Activated CD4-positive, alpha-beta T cell treated with anti-CD3 and anti-CD28 coated beads, Interleukin-2, amount 50 U/mL, for 16 hours (primary cell): ENCODE measurements at regions not wholly inside any gene's neighbourhood (a gene's known extent, or its start where the extent isn't known, plus 50 kb on each side); places are given as distances from the start of the nearest gene placed in this dataset.

Experiments used
- DNase-seq: peaks from one replicate; pipeline ENCODE4 v3.0.0-alpha.2; 2020

GRCh38 chr5:8675182-8675581, 806.2 kb downstream of the MTRR start:
- DNase-seq: no peak

GRCh38 chr5:8676695-8677094, 807.7 kb downstream of the MTRR start:
- DNase-seq: no peak

GRCh38 chr5:8682381-8682780, 813.4 kb downstream of the MTRR start:
- no peak for DNase-seq

- no peak for DNase-seq
These were observed 814.5 kb downstream of the MTRR start for GRCh38 chr5:8683496-8683895.

GRCh38 chr5:8685704-8686103, 816.8 kb downstream of the MTRR start:
- no peak for DNase-seq

DNA sequence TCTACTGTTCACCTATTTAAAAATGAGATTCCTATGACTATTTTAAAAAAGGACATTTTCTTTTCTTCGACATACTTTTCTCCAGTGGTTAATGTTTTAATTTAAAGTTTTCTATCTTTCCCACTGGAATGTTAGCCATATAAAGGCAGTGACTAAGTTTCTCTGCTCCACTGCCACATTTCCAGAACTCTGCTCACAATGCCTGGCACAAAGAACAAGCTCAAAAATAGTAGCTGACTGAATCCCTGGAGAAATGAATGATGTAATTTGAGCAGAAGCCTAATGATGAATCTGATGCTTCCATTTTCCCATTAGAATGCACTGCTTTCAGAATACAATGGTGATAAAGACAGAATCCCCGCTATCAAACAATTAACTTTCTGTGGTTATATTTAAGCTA, 817.8 kb downstream of the MTRR start:
- no peak for DNase-seq

- DNase-seq: no peak
These were observed 820.8 kb downstream of the MTRR start for GRCh38 chr5:8689773-8690172.

- no peak for DNase-seq
These were observed 822.3 kb downstream of the MTRR start for GRCh38 chr5:8691221-8691620.

DNA sequence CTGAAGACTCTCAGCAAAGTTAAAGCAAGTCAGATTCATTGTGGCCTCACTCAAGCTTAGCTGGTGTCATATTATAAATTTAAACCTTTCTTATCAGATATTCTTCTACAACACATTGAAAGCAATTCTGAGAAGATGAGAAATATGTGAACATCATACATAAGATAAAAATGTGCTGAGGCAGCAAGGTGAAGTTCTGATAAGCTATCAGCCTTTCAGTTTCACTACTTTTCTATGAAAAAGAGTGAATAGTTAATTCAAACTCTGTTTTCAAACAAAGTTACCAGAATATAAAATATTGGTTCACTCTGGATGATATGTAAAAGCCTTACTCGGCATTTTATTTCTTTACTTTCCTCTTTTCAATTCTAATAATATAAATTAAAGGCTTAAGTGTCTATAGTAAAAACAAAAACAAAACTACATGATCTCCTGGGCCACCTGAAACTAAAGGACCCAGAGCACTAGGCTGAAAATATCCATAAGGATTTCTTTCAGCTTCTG, 824.4 kb downstream of the MTRR start:
- no peak for DNase-seq

GRCh38 chr5:8694545-8694944, 825.6 kb downstream of the MTRR start:
- no peak for DNase-seq

DNA sequence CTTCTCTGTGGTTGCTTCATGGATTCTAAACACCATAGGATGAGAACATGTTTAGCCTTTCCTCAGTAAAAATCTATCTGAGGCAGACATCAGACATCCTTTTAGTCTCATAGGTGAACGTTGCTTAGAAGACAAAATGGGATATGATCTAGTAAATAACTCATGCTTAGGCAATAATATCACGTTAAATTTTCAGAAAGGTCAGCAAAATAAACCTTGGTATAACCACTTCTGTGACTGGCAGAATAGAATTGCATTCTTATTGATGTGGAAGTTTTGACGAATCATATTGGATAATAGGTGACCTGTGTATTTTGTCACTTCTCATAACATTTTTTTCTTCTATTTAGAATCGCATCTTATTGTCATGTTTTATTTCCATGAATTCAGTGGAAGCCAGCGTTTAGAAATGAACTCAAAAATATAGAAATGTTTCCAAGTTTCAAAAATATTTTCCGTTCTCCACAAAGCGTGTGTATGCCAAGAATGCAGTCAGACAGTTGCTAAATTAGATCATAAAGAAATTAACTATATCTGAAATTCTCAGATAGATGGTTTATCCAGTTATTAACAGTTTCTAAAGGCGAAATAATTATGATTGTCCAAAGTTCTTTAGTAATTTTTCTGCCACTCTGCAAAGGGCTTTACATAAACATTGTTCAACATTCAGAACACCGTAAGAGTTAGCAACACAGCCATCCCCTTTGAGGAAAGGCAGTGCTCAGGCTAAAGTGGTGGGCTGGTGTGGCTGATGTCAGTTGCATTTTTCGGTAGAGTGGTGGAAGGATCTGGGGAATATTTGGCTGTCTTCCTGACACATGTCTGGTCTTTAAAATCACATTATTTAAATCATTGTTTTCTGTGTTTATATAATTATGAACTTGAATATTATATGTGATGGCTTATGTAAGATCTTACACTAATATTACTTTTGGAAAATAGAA, 827.2 kb downstream of the MTRR start:
- no peak for DNase-seq

GRCh38 chr5:8700222-8700621, 831.3 kb downstream of the MTRR start:
- no peak for DNase-seq

- no peak for DNase-seq
These were observed 831.7 kb downstream of the MTRR start for GRCh38 chr5:8700671-8701070.

GRCh38 chr5:8701251-8701650, 832.3 kb downstream of the MTRR start:
- no peak for DNase-seq

- no peak for DNase-seq
These were observed 835.4 kb downstream of the SEMA5A start for GRCh38 chr5:8710426-8710930.

DNA sequence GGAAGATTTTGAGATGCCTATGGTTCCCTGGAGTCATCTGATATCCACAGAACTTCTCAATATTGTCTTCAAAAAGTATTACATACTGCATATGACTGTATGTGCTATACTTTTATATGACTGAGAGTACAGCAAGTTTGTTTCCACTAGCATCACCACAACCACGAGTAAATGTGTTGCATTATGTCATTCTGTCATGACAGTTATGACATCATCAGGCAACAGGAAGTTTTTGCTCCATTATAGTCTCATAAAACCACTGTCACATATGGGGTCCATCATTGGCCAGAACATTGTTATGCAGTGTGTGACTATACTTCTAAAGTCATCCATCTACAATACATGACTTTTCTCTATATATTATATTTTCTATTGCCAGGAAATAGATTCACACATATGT, 831.7 kb downstream of the SEMA5A start:
- DNase-seq: no peak

GRCh38 chr5:8714861-8715260, 831.0 kb downstream of the SEMA5A start:
- DNase-seq: no peak

GRCh38 chr5:8719796-8720195, 826.1 kb downstream of the SEMA5A start:
- no peak for DNase-seq

DNA sequence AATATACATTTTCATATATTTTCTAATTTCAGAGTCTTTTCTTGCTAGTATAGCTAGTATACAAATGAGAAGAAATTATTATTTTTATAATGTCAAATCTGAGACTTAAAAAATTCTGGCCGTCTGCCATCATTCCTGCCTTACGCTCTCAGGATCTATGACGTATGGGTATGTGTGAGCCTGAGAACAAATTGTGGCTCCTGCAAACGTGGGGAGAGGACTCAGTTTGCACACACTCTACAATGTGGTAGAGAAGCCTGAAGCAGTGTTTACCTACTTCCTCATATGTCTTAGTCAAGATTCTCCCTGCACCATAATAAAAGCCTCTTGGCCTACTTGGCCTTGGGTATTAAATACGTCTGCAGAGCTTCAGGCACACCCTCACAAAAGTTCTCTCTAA, 825.4 kb downstream of the SEMA5A start:
- no peak for DNase-seq

GRCh38 chr5:8721536-8721935, 824.3 kb downstream of the SEMA5A start:
- DNase-seq: no peak

DNA sequence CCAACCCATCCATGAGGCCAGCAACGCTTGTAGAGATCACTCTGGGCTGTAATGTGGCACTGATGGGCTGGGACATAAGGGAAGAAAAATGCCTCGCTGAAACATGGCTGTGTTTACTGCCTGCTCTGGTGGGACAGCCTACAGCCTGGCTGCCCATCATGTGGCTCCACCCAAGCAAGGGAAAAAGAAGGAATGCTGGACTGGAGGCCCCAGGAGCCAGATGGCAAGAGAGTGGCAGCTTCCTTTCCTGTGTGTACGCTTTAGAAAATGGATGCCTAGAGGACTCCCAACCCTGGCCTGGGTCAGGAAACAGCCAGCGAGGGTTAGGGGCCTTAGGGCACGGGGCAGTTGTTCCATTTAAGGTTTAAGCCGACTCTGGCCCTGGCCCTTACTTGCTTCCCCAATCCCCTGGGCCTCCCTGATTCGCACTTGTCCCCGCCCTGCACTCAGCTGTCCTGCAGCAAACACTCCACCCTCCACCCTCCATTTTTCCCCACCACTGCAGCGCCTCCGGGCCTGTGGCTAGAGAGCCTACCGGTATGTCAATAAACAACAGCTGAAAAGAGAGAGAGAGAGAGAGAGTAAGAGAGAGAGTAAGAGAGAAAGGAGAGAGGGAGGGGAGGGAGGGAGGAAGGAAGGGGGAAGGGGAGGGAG, 819.4 kb downstream of the SEMA5A start:
- DNase-seq: no peak

DNA sequence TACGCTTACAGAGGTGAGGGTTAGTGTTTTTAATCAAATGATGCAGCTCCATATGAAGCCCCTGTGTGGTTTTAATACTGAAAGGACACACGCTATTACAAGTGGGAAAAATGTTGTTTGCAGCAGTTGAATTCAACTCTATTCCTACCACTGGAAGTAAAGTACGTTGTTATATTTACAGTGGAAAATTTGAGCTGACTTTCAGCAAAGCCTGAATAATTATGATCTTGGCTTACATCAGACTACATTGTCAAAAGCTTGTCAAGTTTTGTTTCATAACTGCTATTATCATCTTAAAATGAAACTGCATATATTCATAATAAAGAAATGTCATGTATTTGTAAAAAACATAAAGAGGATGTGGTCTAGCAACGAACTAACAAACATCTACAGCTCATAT, 818.5 kb downstream of the SEMA5A start:
- no peak for DNase-seq

DNA sequence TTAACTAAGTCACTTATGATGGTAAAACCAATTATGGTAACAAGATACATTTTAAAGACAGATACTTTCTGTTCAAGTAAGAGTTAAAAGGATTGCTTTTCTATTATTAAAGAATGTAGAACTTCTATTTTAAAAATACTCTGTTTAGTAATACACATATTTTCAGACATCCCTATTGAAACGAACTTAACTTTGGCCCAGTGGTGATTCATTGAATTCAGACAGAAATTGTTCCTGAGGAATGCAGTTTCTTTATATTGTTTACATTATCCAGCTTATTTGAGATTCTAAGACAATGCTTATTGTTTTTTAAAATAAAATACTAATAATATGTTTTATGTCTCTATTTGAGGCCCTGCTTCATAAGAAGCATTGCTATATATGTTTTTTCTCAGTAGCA, 816.4 kb downstream of the SEMA5A start:
- DNase-seq: no peak

- no peak for DNase-seq
These were observed 815.7 kb downstream of the SEMA5A start for GRCh38 chr5:8730194-8730593.
